ENCODE measurements at regions not wholly inside any gene's neighbourhood (a gene's known extent, or its start where the extent isn't known, plus 50 kb on each side); places are given as distances from the start of the nearest gene placed in this dataset.
"Not testable (repeated sequence)": the region's sequence is repeated elsewhere in the genome, so short reads cannot be mapped to it uniquely, and the experiment has no call there.

- Histone ChIP-seq H3K9me3 (ENCODE audit: control insufficient read depth in 1 of 2, low read length in 2 of 2) (no peaks in the 10 kb centered on the region), H3K4me3 (ENCODE audit: low read depth in 1 of 2, low read length in 2 of 2) (no peak overlapping the region), H3K4me1 (ENCODE audit: control insufficient read depth in 1 of 2, insufficient read depth in 2 of 2, low read length in 2 of 2) (peaks cover 0 to 12% of the 10 kb centered on the region in 2 donors), H3K27me3 (ENCODE audit: low read depth, low read length) (no peaks in the 10 kb centered on the region), H3K27ac (ENCODE audit: low read length) (no peak overlapping the region), H3K36me3 (ENCODE audit: control insufficient read depth in 1 of 2, insufficient read depth in 2 of 2, low read length in 2 of 2) (no peaks in the 10 kb centered on the region)
These were observed 151.6 kb upstream of the ZNF337 start for GRCh38 chr20:25848222-25848621.

GRCh38 chr20:25844640-25845039 lies 148.0 kb upstream of the ZNF337 start:
- H3K4me1 ChIP-seq (ENCODE audit: control insufficient read depth in 1 of 2, insufficient read depth in 2 of 2, low read length in 2 of 2); H3K27ac ChIP-seq (ENCODE audit: low read length); H3K27me3 ChIP-seq (ENCODE audit: low read depth, low read length); H3K9me3 ChIP-seq (ENCODE audit: control insufficient read depth in 1 of 2, low read length in 2 of 2); H3K4me3 ChIP-seq (ENCODE audit: low read depth in 1 of 2, low read length in 2 of 2); H3K36me3 ChIP-seq (ENCODE audit: control insufficient read depth in 1 of 2, insufficient read depth in 2 of 2, low read length in 2 of 2): not testable (repeated sequence)

- not testable (repeated sequence) for H3K4me1 ChIP-seq (ENCODE audit: control insufficient read depth in 1 of 2, insufficient read depth in 2 of 2, low read length in 2 of 2); H3K4me3 ChIP-seq (ENCODE audit: low read depth in 1 of 2, low read length in 2 of 2); H3K27me3 ChIP-seq (ENCODE audit: low read depth, low read length); H3K36me3 ChIP-seq (ENCODE audit: control insufficient read depth in 1 of 2, insufficient read depth in 2 of 2, low read length in 2 of 2); H3K27ac ChIP-seq (ENCODE audit: low read length); H3K9me3 ChIP-seq (ENCODE audit: control insufficient read depth in 1 of 2, low read length in 2 of 2)
These were observed 116.9 kb upstream of the ZNF337 start for GRCh38 chr20:25813511-25813910.

GRCh38 chr20:25798174-25798993 lies 101.7 kb upstream of the ZNF337 start:
- H3K27ac ChIP-seq (ENCODE audit: low read length); H3K27me3 ChIP-seq (ENCODE audit: low read depth, low read length); H3K9me3 ChIP-seq (ENCODE audit: control insufficient read depth in 1 of 2, low read length in 2 of 2); H3K36me3 ChIP-seq (ENCODE audit: control insufficient read depth in 1 of 2, insufficient read depth in 2 of 2, low read length in 2 of 2); H3K4me3 ChIP-seq (ENCODE audit: low read depth in 1 of 2, low read length in 2 of 2); H3K4me1 ChIP-seq (ENCODE audit: control insufficient read depth in 1 of 2, insufficient read depth in 2 of 2, low read length in 2 of 2): not testable (repeated sequence)

- not testable (repeated sequence) for H3K27me3 ChIP-seq (ENCODE audit: low read depth, low read length); H3K27ac ChIP-seq (ENCODE audit: low read length); H3K36me3 ChIP-seq (ENCODE audit: control insufficient read depth in 1 of 2, insufficient read depth in 2 of 2, low read length in 2 of 2); H3K9me3 ChIP-seq (ENCODE audit: control insufficient read depth in 1 of 2, low read length in 2 of 2); H3K4me1 ChIP-seq (ENCODE audit: control insufficient read depth in 1 of 2, insufficient read depth in 2 of 2, low read length in 2 of 2); H3K4me3 ChIP-seq (ENCODE audit: low read depth in 1 of 2, low read length in 2 of 2)
These were observed 100.4 kb upstream of the ZNF337 start for GRCh38 chr20:25797062-25797461.

- not testable (repeated sequence) for H3K27me3 ChIP-seq (ENCODE audit: low read depth, low read length); H3K27ac ChIP-seq (ENCODE audit: low read length); H3K9me3 ChIP-seq (ENCODE audit: control insufficient read depth in 1 of 2, low read length in 2 of 2); H3K36me3 ChIP-seq (ENCODE audit: control insufficient read depth in 1 of 2, insufficient read depth in 2 of 2, low read length in 2 of 2); H3K4me1 ChIP-seq (ENCODE audit: control insufficient read depth in 1 of 2, insufficient read depth in 2 of 2, low read length in 2 of 2); H3K4me3 ChIP-seq (ENCODE audit: low read depth in 1 of 2, low read length in 2 of 2)
These were observed 80.6 kb upstream of the ZNF337 start for GRCh38 chr20:25777241-25777640.

GRCh38 chr20:25774711-25775110 lies 78.1 kb upstream of the ZNF337 start:
- H3K9me3 ChIP-seq (ENCODE audit: control insufficient read depth in 1 of 2, low read length in 2 of 2); H3K4me3 ChIP-seq (ENCODE audit: low read depth in 1 of 2, low read length in 2 of 2); H3K4me1 ChIP-seq (ENCODE audit: control insufficient read depth in 1 of 2, insufficient read depth in 2 of 2, low read length in 2 of 2); H3K36me3 ChIP-seq (ENCODE audit: control insufficient read depth in 1 of 2, insufficient read depth in 2 of 2, low read length in 2 of 2); H3K27ac ChIP-seq (ENCODE audit: low read length); H3K27me3 ChIP-seq (ENCODE audit: low read depth, low read length): not testable (repeated sequence)

GRCh38 chr20:25774203-25774602 lies 77.5 kb upstream of the ZNF337 start:
- not testable (repeated sequence) for H3K4me3 ChIP-seq (ENCODE audit: low read depth in 1 of 2, low read length in 2 of 2); H3K4me1 ChIP-seq (ENCODE audit: control insufficient read depth in 1 of 2, insufficient read depth in 2 of 2, low read length in 2 of 2); H3K36me3 ChIP-seq (ENCODE audit: control insufficient read depth in 1 of 2, insufficient read depth in 2 of 2, low read length in 2 of 2); H3K9me3 ChIP-seq (ENCODE audit: control insufficient read depth in 1 of 2, low read length in 2 of 2); H3K27me3 ChIP-seq (ENCODE audit: low read depth, low read length); H3K27ac ChIP-seq (ENCODE audit: low read length)

GRCh38 chr20:25772437-25772836 lies 75.8 kb upstream of the ZNF337 start:
- H3K27ac ChIP-seq (ENCODE audit: low read length); H3K4me1 ChIP-seq (ENCODE audit: control insufficient read depth in 1 of 2, insufficient read depth in 2 of 2, low read length in 2 of 2); H3K4me3 ChIP-seq (ENCODE audit: low read depth in 1 of 2, low read length in 2 of 2); H3K36me3 ChIP-seq (ENCODE audit: control insufficient read depth in 1 of 2, insufficient read depth in 2 of 2, low read length in 2 of 2); H3K27me3 ChIP-seq (ENCODE audit: low read depth, low read length); H3K9me3 ChIP-seq (ENCODE audit: control insufficient read depth in 1 of 2, low read length in 2 of 2): not testable (repeated sequence)

- H3K36me3 ChIP-seq (ENCODE audit: control insufficient read depth in 1 of 2, insufficient read depth in 2 of 2, low read length in 2 of 2); H3K4me3 ChIP-seq (ENCODE audit: low read depth in 1 of 2, low read length in 2 of 2); H3K27ac ChIP-seq (ENCODE audit: low read length); H3K27me3 ChIP-seq (ENCODE audit: low read depth, low read length); H3K4me1 ChIP-seq (ENCODE audit: control insufficient read depth in 1 of 2, insufficient read depth in 2 of 2, low read length in 2 of 2); H3K9me3 ChIP-seq (ENCODE audit: control insufficient read depth in 1 of 2, low read length in 2 of 2): not testable (repeated sequence)
These were observed 75.2 kb upstream of the ZNF337 start for GRCh38 chr20:25771818-25772217.

GRCh38 chr20:25761596-25761995 lies 64.9 kb upstream of the ZNF337 start:
- Histone ChIP-seq H3K36me3 (ENCODE audit: control insufficient read depth in 1 of 2, insufficient read depth in 2 of 2, low read length in 2 of 2) (no peaks in the 10 kb centered on the region), H3K27me3 (ENCODE audit: low read depth, low read length) (no peaks in the 10 kb centered on the region), H3K27ac (ENCODE audit: low read length) (no peak overlapping the region), H3K9me3 (ENCODE audit: control insufficient read depth in 1 of 2, low read length in 2 of 2) (no peaks in the 10 kb centered on the region), H3K4me3 (ENCODE audit: low read depth in 1 of 2, low read length in 2 of 2) (no peak overlapping the region), H3K4me1 (ENCODE audit: control insufficient read depth in 1 of 2, insufficient read depth in 2 of 2, low read length in 2 of 2) (no peaks in the 10 kb centered on the region)

GRCh38 chr20:25761046-25761445 lies 64.4 kb upstream of the ZNF337 start:
- not testable (repeated sequence) for H3K27ac ChIP-seq (ENCODE audit: low read length); H3K36me3 ChIP-seq (ENCODE audit: control insufficient read depth in 1 of 2, insufficient read depth in 2 of 2, low read length in 2 of 2); H3K9me3 ChIP-seq (ENCODE audit: control insufficient read depth in 1 of 2, low read length in 2 of 2); H3K27me3 ChIP-seq (ENCODE audit: low read depth, low read length); H3K4me3 ChIP-seq (ENCODE audit: low read depth in 1 of 2, low read length in 2 of 2); H3K4me1 ChIP-seq (ENCODE audit: control insufficient read depth in 1 of 2, insufficient read depth in 2 of 2, low read length in 2 of 2)

Data from muscle layer of duodenum (tissue), 2 donors.